Breast epithelium (tissue), 4 donors: ENCODE measurements at regions not wholly inside any gene's neighbourhood (a gene's known extent, or its start where the extent isn't known, plus 50 kb on each side); places are given as distances from the start of the nearest gene placed in this dataset.

Experiments used
- DNase-seq, 2 donors: peaks; one replicate each; pipeline ENCODE4 v3.0.0-alpha.2; 2019; ENCODE audit warnings: low spot score in 2 of 2
- H3K27ac ChIP-seq, 2 donors: fragments of 200-600 bp; sonication (generic) in 1 of 2; one replicate each; pipeline ENCODE4 v1.5.1; 2016 to 2019; ENCODE audit warnings: mild to moderate bottlenecking in 1 of 2
- H3K27me3 ChIP-seq, 2 donors: fragments of 200-600 bp; sonication (generic) in 1 of 2; one replicate each; pipeline versions ENCODE4 v1.5.1 to v1.6.0; 2017 to 2019; ENCODE audit warnings: control low read depth in 1 of 2, mild to moderate bottlenecking in 1 of 2
- H3K36me3 ChIP-seq: fragments of 200-600 bp; one replicate; pipeline ENCODE4 v1.5.1; 2019
- H3K4me1 ChIP-seq, 2 donors: fragments of 200-600 bp; sonication (generic); one replicate each; pipeline ENCODE4 v1.5.1; 2016 to 2019; ENCODE audit warnings: control low read depth in 1 of 2
- H3K4me3 ChIP-seq, 3 donors: fragments of 200-600 bp; sonication (generic); 1 replicate in 2 of 3; 2 replicates in 1 of 3; pipeline ENCODE4 v1.5.1; 2016 to 2019; ENCODE audit warnings: mild to moderate bottlenecking in 3 of 3, moderate library complexity in 2 of 3
- H3K9me3 ChIP-seq, 2 donors: fragments of 200-600 bp; sonication (generic) in 1 of 2; one replicate each; pipeline ENCODE4 v1.5.1; 2016 to 2019; ENCODE audit warnings: control low read depth in 1 of 2
- POLR2A ChIP-seq: fragments of 450-650 bp; IDR thresholded peaks from one replicate; pipeline ENCODE4 v1.6.1; 2016; ENCODE audit warnings: antibody characterized with exemption, mild to moderate bottlenecking, moderate library complexity
- POLR2AphosphoS5 ChIP-seq, 3 donors: sonication (generic); formaldehyde crosslinking; IDR thresholded peaks; one replicate each; pipeline ENCODE4 v1.6.1; 2017; ENCODE audit warnings: antibody characterized with exemption in 3 of 3
- intact Hi-C: fragments of 100-400 bp; cut with DNase I; formaldehyde crosslinking; loops from one replicate; pipeline ENCODE4 v1.15.1; 2023; ENCODE audit warnings: low total_unique reads
- TF ChIP-seq, protein P1 (sequence below), 3 donors: fragments of 450-650 bp; IDR thresholded peaks; one replicate each; pipeline ENCODE4 v1.5.1; 2016 to 2017; ENCODE audit warnings: antibody characterized with exemption in 3 of 3, mild to moderate bottlenecking in 3 of 3, moderate library complexity in 3 of 3

DNA sequence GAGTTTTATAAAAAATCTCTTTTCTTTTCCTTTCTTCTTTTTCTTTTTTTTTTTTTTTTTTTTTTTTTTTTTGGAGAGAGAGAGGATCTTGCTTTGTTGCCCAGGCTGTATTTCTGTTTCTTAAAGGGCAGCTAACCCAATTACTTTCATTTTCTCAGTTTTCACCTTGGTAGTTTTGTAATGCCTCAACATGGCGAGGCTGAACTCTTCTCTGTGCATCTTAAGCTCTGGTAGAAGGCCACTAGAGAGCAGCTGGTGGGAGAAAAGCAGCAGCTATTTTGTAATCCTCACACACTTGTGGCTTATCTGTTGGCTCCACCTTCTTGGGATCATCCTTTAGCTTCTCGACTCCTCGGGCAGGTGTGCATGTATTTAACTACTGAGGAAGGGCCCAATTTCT is 152.2 kb upstream of the MEIS2 start:
- intact Hi-C loops = no loop called here
- H3K27me3 ChIP-seq = no peaks in the 10 kb centered on the region
- DNase-seq = no peak

DNA sequence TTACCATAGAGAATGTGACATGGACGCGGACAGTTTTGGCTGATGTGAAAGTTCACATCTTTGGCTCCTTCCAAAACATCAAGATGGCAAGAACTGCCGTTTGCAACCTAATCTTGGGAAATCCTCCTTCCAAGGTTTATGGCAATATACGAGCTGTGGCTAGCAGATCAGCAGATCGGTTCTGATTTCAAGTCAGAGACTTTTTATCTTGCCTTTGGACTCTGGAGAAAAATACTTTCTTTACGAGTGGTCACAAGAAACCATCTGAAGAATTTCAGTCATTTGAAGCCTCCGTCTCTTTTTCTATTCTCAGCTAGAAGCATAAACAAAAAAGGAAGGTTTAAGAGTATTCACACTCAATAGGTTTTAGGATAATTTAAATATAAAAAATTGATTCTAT is 153.5 kb upstream of the MEIS2 start:
- Histone ChIP-seq H3K36me3 (no peaks in the 10 kb centered on the region), H3K4me3 (no peak overlapping the region), H3K4me1 (no peaks in the 10 kb centered on the region), H3K27ac (no peak overlapping the region), H3K27me3 (no peaks in the 10 kb centered on the region), H3K9me3 (no peaks in the 10 kb centered on the region)
- TF ChIP-seq POLR2AphosphoS5 (IDR thresholded peaks at IDR 0.05) = no peak
- TF ChIP-seq POLR2A = no peak
- TF ChIP-seq, protein P1, sequence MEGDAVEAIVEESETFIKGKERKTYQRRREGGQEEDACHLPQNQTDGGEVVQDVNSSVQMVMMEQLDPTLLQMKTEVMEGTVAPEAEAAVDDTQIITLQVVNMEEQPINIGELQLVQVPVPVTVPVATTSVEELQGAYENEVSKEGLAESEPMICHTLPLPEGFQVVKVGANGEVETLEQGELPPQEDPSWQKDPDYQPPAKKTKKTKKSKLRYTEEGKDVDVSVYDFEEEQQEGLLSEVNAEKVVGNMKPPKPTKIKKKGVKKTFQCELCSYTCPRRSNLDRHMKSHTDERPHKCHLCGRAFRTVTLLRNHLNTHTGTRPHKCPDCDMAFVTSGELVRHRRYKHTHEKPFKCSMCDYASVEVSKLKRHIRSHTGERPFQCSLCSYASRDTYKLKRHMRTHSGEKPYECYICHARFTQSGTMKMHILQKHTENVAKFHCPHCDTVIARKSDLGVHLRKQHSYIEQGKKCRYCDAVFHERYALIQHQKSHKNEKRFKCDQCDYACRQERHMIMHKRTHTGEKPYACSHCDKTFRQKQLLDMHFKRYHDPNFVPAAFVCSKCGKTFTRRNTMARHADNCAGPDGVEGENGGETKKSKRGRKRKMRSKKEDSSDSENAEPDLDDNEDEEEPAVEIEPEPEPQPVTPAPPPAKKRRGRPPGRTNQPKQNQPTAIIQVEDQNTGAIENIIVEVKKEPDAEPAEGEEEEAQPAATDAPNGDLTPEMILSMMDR (IDR thresholded peaks at IDR 0.05) = no peak
- intact Hi-C loops = no loop called here
- DNase-seq = no peak

More for the DNA sequence above, 152.2 kb upstream of the MEIS2 start:
- Histone ChIP-seq H3K36me3 (no peaks in the 10 kb centered on the region), H3K4me1 (no peaks in the 10 kb centered on the region), H3K27ac (no peak overlapping the region), H3K4me3 (no peak overlapping the region), H3K9me3 (no peaks in the 10 kb centered on the region)
- TF ChIP-seq POLR2A (no peak), POLR2AphosphoS5 (IDR thresholded peaks at IDR 0.05) (no peak)
- TF ChIP-seq, protein P1 (IDR thresholded peaks at IDR 0.05) = no peak

DNA sequence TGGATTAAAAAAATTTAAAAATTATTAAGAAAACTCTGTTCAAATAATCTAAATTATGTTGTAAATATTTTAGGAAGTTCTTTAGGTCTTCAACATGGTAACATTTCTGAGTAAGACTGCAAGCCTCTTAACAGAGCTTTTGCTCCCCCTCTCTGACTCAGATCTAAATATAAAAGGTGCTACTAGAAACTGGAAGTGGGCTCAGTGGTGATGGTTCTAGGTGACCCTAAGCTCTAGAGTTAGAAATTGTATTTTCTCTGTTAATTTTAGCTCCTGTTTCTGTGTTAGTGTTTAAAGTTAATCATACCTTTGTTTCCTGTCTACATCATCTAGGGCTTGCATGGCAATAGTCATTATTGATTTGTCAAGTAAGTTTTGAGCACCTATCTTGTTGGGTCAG is 159.9 kb upstream of the MEIS2 start:
- intact Hi-C loops = no loop called here
- Histone ChIP-seq H3K4me3 (no peak overlapping the region), H3K27ac (no peak overlapping the region), H3K27me3 (no peaks in the 10 kb centered on the region), H3K36me3 (no peaks in the 10 kb centered on the region), H3K9me3 (no peaks in the 10 kb centered on the region), H3K4me1 (no peaks in the 10 kb centered on the region)
- TF ChIP-seq, protein P1 (IDR thresholded peaks at IDR 0.05) = no peak
- TF ChIP-seq POLR2AphosphoS5 (IDR thresholded peaks at IDR 0.05) (no peak), POLR2A (no peak)
- DNase-seq = no peak

DNA sequence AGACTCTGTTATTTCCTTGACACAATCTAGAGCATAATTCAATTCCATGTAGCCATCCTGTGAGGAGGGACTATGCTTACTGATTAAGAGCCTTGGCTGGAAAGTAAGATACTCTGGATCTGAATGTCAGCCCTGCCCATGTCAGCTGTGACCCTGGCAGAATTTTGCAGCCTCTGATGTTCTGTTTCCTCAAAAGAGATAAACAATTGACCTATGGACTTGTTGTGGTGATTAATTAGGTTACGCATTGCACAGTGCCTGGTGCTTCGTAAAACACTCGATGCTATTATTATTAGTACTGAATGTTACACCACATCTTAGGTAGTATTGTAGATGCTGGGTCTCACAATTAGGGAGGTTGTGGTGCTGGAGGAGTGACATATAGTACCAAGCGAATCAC is 161.3 kb upstream of the MEIS2 start:
- Histone ChIP-seq H3K4me3 (no peak overlapping the region), H3K27ac (no peak overlapping the region), H3K9me3 (no peaks in the 10 kb centered on the region), H3K27me3 (no peaks in the 10 kb centered on the region), H3K4me1 (no peaks in the 10 kb centered on the region), H3K36me3 (no peaks in the 10 kb centered on the region)
- intact Hi-C loops = no loop called here
- TF ChIP-seq POLR2AphosphoS5 (IDR thresholded peaks at IDR 0.05) (no peak), POLR2A (no peak)
- TF ChIP-seq, protein P1 (IDR thresholded peaks at IDR 0.05) = no peak
- DNase-seq = no peak

DNA sequence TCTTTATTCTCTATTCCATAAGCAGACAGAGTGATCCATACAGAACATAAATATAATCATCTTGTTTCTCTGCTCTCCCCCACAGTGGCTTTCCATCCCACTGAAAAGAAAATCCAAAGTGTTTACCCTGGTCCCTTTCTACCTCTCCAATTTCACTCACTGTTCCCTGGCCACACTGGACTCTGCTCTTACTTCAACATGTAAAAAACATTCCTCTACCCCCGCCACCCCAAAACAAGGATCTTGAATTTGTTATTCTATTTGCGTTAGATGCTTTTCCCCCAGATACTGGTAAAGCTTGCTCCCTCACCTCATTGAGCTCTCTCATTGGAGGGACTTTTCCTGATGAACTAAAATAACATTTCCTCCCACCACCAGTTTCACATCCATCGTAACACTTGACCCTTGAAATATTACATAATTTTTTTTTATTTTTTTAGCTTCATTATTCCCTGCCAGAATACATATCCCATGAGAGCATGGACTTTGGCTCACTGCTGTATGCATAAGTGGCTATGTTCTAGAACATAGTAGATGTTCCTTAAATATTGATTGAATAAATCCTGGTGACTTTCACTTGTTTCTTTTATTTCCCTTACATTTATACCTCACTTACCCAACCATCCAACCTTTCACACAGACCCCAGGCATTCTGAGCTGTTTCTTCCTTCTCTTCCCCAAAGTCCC is 162.7 kb upstream of the MEIS2 start:
- Histone ChIP-seq H3K4me3 (no peak overlapping the region), H3K4me1 (no peaks in the 10 kb centered on the region), H3K9me3 (no peaks in the 10 kb centered on the region), H3K36me3 (no peaks in the 10 kb centered on the region), H3K27me3 (no peaks in the 10 kb centered on the region), H3K27ac (no peak overlapping the region)
- intact Hi-C loops = no loop called here
- no peak for DNase-seq
- TF ChIP-seq, protein P1 (IDR thresholded peaks at IDR 0.05) = no peak
- no peak for TF ChIP-seq POLR2A
- TF ChIP-seq POLR2AphosphoS5 (IDR thresholded peaks at IDR 0.05) = no peak
